HG03095 (cell line): ENCODE measurements at regions not wholly inside any gene's neighbourhood (a gene's known extent, or its start where the extent isn't known, plus 50 kb on each side); places are given as distances from the start of the nearest gene placed in this dataset.

Experiments
- ATAC-seq: cut with Tn5 transposase; IDR thresholded peaks from one replicate; pipeline ENCODE4 v1.9.1; 2021; ENCODE audit warnings: moderate library complexity; ENCODE audit not compliant: unreplicated experiment

DNA sequence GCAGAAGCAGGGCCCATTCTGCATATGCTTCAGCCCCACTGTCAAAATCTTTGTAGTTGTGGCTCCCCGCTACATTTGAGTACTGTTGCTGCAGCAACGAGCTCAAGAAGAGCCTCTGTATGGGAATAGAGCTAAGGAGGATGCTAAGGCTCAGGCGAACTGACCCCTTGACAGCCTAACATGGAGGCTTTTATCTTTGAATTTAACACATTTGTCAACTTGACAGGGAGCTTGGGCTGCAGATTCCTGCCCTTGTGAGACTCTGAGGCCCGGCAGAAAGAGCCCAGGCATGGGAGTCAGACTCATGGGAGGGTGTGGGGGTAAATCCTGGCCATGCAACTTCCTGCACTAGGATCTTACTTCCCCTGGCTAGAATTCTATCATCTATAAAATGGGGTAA is 278.7 kb upstream of the CITED2 start:
- ATAC-seq = no peak

DNA sequence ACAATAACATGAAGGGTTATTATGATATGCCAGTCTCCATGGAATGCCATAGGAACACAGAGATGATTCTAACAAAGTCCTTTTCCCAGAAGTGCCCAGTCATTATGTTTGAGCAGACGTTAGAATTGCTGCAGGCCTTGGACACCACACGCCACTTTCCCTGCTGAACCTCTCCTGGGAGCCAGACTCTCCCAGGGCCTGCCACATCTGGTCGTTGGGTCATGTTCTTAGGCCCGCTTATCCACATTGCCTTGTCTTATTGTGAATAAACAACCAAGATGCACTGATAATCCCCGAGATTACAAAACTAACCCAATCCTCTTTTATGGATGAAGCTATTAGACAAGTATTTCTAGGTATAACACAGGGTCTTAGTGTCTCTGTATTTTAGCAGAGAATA is 276.5 kb upstream of the CITED2 start:
- ATAC-seq = no peak

DNA sequence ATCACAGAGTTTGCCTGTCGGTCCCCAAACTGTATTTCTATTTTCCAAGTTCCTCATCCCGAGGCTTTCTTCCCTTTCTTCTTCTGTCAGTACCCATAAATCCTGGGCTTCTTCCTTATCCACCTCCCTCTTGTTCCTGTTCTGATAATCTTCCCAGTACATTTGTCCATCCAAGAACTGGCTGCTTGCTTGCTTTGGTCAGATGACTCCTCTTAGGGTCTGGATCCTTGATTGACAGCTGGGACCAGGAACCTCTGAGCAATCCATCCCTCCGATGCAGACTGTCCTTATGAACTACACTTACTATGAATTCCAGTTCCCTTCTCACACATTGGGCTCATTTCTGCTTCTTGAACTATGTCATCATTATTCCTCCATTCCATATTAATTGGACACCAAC is 275.3 kb upstream of the CITED2 start:
- no peak for ATAC-seq

DNA sequence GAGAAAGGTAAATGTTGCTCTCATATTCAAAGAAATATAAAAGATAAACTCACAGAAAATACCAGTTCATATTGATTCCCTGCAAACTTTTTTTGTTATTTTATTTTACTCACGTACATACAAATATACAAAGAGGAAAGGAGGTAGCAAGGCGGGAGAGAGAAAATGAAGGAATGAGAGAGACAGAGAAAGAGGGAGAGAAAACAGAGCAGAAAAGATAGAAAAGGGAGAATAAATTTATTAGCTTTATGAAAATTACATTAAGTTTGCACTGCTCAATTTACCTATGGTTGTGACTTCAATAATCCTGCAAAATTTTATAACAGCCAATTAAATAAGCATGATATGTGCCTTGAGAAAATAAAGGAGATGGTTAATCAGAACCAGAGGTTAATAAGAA is 274.7 kb upstream of the CITED2 start:
- no peak for ATAC-seq

DNA sequence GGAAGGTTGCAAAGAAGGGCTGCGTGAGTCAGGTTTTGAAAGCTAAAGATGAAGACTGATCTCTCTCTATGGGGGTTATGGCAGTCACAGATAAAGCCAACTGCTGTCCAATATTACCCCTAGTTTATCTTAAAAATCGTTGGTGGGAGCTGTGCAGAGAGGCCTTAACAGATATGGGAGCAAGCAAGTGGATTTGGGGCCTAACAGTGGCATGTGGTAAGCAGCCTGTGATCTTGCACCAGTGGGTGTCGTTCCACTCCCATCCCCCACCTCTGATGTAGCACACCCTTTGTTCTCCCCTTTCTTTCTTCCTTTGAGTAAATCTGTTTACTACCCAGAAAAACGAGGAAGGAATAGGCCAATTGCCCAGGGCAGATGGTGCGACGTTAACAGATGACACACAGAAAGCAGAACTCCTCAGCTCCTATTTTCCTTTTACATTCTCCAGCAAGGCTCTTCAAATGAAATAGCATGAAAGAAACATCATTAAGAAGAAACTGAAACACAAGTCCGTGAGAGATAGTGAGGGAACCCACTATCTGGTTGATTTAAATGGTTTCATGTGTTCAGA is 274.1 kb upstream of the CITED2 start:
- ATAC-seq = no peak

DNA sequence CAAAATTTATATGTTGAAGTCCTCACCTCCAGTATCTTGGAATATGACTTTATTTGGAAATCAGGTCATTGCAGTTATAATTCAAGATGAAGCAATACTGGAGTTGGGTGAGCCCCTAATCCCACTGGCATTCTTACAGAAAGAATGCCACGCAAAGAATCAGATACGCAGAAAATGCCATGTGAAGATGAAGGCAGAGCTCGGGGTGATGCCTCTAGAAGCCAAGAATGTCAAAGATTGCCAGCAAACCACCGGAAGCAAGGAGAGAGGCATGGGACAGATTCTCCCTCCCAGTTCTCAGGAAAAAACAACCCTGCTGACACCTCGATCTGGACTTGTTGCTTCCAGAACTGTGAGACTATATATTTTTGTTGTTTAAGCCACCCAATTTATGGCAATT is 273.4 kb upstream of the CITED2 start:
- ATAC-seq = no peak

DNA sequence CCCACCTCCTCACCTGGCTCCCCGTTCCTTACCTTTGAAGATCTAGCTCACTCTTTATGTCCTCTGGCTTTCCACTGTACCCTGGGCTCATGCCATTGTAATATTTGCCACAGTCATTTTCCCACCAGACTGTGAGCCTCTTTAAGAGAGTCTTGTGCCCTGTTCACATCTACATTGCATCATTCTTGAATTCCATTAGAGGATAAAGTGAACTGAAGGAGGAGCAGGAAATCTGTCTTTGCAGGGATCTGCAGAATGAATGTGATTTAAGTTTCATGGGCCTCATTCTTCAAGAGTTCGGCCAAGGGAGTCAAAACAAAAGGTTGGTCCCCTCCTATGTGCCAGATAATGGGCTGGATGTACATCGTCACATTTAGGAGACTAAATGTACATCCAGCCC is 272.6 kb upstream of the CITED2 start:
- no peak for ATAC-seq

DNA sequence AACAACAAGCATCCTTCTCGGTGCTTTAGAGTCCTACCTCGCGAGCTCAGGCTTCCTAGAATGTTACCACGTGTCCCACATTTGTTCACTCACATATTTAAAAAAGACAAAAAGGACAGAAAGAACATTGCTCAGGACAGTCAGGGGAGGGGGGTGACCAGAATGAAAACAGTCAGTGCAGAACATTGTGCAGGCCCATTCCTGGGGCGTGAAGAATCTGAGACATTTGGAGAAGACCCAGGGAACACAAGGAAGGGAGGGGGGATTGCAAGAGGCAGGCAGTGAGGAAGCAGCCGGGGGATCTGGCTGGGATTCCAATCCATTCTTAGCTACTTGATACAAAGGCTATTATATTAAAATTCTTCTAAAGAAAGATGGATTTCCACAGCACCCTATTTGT is 270.4 kb upstream of the CITED2 start:
- ATAC-seq = no peak

DNA sequence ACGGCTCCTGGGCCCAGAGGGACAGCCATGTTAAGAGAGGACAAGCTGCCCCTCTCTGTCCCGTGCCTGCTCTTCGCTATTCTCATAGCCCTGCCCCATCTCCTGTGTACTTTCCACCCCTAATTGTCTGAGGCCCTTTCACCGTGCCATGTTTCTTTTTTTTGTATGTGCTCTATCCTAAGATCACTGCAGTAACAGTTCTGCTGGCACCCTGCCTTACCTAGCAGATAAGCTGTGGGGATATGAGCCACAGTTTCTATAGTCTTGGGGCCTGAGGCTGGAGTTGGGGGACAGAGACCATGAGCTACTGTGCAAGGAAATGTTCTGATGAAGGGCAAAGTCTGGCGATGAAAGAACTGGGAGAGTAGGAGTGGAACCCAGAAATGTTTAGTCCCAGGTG is 269.5 kb upstream of the CITED2 start:
- no peak for ATAC-seq

DNA sequence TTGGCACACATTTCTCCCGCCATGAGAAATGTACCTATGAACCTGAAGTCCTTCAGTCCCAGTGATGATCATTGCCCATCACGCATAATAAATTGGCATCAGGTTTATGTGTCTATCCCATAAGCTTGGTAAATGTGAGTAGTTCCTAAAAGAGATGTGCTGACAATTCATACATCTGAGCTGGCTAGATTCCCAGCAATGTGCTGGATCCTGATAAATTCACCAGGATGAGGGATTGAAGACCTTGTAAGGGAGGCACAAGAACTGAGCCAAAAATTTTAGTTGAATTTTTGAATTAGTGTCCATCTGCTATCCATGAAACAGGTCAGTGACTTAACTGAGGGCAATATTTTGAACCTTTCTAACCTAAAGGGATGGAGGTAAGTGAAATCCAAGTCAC is 267.9 kb upstream of the CITED2 start:
- no peak for ATAC-seq

DNA sequence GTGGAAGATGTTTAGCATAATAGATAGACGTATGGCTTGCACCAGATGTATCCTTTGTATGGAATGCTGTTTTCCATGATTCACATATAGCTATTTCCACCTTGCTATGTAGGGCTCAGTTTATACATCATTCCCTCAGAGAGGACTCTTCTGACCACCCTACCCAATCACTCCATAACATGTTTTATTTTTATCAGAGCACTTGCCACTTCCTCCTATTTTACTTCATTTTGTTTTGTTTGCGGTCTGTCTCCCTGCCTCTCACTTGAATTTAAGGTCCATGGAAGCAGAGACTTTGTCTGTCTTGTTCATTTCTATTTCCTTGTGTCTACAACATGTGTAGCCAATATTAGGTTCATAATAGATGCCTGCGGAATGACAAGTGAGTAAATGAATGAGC is 266.9 kb upstream of the CITED2 start:
- ATAC-seq = no peak

DNA sequence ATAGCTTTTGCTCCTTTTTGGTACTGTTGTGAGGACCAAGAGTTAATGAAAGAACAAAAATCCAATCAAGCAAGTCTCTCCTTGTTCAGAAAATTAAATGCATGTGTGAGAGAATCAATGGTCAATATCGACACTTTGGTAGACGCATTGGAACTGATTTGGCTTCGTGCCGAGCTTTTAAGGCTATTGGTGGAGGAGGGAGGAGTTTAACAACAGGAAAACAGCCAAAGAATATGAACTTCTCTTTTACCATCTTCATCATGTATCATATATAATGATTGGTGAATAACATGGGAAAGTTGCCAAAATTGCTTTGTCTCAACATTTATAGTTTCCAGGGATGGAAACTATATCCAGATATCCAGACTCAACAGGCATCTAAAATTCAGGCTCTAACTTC is 266.5 kb upstream of the CITED2 start:
- ATAC-seq = no peak

DNA sequence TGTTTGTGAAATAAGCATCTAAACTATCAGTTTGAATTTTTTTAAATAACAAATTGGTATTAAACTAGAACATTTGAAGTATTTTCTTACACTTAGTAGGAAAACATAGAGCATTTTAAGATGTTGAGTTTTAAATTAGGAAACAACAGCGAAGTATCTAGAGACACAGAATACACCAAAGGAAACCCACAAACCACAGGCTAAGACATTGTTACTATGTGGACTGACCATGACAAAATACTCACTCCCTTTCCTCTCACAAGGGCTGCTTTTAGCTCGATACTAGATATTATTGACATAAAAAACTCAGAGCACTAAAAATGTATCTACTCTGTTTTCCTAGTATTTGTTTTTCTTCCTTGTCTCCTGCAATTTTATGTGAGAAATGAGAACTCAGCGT is 266.0 kb upstream of the CITED2 start:
- ATAC-seq = peak; percentile 92

DNA sequence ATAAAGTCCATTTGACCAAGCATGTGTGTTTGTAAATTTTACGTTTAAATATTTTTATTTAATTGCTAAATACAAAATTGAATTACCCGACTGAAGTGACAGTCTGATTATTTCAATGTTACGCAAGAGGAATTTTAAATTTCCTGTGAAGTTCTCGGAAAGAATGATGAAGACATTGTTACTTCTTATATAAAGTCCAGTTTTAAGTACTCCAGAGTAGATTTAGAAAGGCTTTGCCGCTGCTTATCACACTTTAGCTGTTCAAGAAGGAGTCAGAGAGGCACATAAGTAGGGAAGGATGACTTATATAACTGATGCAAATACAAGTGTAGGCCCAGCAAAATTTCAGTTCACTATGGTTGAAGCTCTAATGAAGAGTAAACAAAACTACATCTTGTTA is 265.1 kb upstream of the CITED2 start:
- no peak for ATAC-seq

DNA sequence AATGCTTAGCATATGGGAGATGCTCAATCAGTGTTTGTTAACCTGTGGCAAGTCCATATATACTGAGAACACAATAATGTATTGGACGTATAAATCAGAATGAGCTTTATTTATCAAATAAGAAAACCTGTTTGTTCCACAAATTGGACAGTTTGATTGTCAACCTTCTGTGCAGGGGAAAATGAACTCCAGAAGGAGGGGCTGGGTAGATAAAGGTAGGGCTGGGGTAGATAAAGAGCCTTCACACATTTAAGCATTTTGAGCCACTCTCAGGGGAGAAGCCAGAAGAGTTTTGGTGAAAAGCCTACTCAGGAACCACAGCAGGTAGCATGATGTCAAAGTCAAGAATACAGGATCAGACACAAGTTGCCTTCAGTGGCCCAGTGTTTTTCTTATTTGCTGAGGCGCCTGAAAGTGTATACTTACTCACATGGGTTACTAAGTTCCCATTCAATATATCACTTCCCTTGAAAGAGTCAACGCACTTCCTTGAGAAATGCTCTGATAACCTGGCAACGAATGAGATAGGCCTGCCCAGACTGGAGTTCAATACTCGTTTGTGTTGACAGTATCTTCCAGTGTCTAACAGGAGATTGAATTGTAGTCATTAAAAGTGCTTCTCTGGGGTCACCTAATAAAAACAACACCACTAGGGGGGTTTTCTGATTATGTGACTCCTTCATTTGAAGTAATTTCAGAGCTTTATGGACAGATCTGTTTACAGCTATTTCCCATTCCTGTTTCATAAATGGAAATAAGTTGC is 263.9 kb upstream of the CITED2 start:
- no peak for ATAC-seq

DNA sequence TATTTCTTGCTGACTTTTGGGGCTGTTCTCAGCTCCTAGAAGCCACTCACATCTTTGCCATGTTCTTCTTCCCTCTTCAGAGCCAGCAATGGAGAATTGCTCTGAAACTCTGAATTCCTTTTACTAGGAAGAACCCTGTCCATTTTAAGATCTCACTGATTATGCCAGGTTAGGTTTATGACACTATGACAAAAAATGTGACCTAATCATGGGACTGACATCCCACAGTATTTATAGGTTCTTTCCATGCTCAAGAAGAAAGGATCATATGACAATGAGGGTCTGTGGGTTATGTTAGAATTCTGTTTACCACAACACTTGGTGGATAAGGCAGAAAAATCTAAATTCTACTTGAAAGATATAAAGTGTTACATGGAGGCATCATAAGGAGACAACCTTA is 263.3 kb upstream of the CITED2 start:
- no peak for ATAC-seq

DNA sequence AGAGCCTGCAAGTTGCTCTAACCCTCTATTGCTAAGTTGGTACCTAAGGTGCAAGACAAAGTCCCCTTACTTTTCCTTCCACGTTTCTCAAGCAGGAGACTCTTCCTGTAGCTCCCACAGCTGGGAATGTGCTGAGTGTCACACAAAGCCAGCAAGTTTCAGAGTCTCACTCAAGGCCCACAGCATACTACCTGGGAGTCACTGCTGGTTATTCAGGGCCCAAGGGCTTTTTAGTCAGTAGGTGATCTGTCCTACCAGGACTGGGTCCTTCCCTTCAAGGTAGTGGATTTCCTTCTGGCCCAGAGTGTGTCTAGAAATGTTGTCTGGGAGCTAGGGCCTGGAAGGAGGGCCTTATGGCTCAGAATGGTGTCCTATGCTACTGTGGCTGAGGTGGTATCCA is 261.9 kb upstream of the CITED2 start:
- no peak for ATAC-seq

DNA sequence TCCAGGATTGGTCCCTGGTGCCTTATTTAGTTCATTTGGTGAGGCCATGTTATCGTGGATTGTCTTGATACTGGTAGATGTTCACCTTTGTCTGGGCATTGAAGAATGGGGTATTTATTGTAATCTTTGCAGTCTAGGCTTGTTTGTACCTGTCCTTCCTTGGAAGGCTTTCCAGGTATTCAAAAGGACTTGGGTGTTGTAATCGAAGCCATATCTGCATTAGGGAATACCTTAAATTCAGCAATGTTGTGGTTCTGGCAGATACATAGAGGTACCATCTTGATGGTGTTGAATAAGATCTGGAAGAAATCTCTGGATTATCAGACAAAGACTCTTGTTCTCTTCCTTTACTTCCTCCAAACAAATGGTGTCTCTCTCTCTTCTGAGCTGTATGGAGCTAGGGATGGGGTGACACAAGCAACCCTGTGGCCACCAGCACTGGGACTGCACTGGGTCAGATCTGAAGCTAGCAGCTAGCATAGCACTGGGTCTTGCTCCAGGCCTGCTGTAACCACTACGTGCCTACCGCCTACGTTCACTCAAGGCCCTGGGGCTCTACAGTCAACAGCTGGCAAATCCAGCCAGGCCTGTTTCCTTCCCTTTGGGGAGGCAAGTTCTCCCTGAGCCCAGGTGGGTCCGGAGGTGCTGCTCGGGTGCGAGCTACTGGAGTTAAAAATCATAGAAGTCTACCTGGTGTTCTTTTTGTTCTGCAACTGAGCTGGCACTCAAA is 261.1 kb upstream of the CITED2 start:
- no peak for ATAC-seq

DNA sequence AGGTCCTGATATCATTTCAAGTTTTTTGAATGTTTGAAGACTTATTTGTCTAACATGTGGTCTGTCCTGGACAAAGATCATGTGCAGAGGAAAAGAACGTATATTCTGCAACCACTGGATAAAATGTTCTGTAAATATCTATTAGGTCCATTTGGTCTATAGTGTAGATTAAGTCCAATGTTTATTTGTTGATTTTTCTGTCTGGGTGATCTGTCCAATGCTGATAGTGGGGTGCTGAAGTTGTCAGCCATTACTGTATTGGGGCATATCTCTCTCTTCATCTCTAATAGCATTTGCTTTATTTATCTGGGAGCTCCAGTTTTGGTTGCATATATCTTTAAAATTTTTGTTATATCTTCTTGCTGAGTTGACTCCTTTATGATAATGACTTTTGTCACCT is 258.4 kb upstream of the CITED2 start:
- no peak for ATAC-seq

DNA sequence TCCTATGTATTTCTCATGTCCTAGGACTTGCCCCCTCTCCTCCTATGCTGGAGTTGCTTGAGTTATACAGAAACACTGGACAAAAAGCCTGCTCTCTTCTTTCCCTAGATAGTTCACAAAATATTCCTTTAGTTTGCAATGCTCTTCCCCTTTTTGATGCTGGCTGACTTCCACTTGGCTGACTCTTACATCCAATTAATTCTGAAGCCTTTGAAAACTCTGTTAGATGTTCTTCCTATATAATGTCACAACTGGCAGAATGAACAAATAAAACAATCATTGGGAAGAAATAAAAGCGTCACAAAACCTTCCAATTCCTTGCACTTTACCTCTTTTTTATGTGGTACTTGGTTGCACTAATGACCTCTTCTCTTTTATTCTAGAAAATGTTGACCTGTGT is 253.8 kb upstream of the CITED2 start:
- ATAC-seq = no peak

DNA sequence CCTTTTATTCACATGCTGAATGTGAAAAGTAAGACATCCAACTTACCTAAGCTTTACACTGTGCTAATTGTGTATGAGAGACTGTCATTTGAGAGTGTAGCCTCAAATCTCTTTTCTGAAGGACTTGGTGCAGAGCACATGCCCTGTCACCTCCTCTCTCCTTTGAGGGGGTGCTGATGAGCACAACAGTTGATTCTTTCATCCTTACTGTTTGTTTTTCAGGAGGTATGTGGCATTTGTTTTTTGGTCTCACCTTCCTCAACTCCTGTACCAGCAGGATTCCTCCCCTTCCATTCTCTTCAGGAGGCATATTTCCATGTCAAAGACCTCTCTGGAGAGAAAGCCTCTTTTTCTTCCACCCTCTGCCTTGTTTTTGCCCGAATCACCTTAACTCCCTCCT is 252.6 kb upstream of the CITED2 start:
- no peak for ATAC-seq
